ENCODE measurements at regions not wholly inside any gene's neighbourhood (a gene's known extent, or its start where the extent isn't known, plus 50 kb on each side); places are given as distances from the start of the nearest gene placed in this dataset.
"Not testable (repeated sequence)": the region's sequence is repeated elsewhere in the genome, so short reads cannot be mapped to it uniquely, and the experiment has no call there.

DNA sequence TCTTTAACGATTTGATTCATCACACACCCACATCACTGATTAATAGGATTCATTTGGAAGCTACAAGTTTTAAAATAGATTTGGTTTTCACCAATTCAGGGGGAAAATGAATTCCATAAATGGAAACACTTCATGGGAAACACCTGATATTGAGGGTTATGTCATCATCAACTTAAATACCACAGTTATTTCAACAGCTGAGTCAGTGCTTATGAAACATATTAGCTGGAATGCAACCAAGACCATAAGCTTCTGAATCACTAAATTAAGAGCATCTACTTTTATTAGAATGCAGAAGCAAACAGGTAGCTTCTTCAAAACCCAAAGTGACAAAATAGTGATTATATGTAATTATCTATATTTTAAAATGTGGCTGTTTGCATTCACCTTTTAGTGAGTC is 207.8 kb upstream of the DCAF8L1 start:
- no peak for DNase-seq

DNA sequence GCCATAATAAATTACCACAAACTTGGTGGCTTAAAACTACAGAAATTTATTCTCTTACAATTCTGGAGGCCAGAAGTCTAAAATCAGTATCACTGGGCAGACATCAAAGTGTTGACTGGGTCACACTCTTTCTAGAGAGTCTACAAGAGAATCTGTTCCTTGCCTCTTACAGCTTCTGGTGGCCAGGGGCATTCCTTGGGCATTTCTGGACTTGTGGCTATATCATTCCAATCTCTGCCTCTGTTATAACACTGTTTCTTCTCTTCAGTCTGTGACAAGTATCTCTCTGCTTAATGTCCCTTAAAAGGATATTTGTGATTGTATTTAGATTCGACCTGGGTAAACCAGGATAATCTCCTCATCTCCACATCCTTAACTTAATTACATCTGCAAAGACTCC is 207.3 kb upstream of the DCAF8L1 start:
- DNase-seq = no peak

DNA sequence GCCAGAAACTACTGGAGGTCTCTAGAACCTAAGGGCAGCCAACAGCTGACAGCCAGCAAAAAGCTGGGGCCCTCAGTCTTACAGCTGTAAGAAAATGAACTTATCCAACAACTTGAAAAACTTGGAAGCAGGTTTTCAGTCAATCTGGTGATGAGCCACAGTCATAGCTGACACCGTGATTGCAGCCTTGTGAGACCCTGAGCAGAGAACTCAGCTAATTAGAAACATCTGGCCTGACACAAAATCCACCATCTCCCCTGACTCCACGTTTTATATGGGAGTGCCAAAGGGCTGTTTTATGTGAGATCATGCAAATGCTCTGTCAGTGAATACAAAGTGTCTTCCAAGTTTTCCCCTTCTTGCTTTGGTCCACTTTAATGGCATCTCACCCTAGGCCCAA is 198.8 kb upstream of the DCAF8L1 start:
- DNase-seq = no peak

DNA sequence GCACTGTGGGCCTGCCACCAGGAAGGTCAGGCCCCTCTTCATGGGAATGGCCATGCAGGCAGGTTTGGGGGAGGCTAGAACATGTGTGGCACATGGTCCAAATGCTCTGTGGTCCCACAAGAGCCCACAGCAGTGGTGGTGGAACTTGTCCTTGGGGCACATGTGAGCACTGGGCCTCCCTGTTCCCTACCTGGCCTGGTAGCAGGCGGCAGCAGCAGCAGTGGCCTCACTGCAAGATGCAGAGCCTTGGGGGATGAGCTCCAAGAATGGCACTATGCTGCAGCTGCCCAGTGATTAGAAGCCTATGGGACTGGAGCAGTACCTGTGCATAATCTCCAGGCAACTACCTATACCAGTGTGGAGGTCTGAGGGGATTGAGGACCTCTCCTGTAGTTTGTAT is 197.0 kb upstream of the DCAF8L1 start:
- DNase-seq = no peak

DNA sequence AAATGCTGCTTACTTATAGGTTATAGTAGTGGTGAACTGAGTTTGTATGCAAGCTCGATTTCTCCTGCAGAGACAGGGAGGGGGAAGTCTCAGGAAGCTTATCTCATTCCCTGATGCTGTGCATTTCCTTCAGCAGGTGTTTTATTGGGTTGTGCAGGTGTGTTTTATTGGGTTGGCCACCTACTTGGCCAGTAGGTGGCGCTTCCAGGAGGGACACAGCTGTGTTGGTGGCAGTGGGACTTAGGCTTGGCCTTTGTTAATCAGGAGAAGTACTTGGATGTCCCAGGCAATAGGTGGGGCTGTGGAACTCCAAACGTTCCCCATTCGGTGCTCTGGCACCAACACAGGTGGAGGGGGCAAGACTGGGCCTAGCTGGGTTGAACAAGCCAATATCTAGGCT is 196.0 kb upstream of the DCAF8L1 start:
- no peak for DNase-seq

DNA sequence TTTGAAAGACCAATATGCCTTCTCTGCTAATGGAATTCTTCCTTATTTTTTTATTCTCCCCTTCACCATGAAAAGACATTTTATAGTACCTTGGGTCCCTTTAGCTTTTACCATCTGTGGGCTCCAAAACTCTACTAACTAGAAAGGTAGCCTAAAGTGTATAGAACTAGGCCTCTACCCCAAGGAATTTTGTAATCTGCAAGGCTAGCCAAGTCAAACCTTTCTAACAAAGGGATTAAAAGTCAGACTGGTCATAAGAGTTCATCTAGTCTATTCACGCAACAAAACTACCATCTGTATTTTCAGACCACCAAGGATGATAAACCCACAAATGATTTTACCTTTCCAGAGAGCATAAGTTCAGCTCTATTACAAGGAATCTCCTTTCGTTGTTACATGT is 189.5 kb upstream of the DCAF8L1 start:
- no peak for DNase-seq

DNA sequence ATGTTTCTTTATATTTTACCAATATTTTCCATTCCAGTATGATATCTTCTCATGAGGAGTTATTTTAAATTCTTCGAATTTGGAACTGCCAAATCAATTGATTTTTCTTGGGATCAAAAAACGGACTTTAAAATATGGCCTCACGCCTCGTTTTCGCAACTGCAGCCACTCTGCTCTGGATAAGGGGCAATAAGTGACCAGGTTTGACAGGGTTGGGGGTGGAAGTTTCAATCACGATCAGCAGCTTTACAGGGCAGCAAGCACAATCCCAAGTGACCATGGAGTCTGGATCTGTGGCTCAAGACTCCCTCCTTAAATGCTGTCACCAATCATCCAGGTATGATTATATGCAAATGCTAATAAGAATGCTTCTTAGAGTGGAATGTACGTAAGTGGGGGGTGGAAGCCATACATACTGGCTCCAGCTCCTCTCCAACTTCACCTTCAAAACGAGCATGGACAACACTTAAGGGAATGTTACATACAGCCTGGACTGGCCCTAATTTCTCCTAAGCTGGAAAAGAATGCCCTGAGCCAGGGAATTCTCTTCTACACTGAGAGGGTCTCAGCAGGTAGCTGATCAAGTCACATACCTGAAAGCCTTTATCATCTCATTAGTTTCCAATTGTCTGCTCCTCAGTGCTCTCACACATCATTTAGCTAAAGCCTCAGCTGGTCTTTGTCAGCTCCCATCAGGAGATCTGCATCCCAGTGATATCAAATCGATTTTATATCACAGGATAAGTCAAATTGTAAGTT is 176.9 kb upstream of the DCAF8L1 start:
- DNase-seq = no peak

DNA sequence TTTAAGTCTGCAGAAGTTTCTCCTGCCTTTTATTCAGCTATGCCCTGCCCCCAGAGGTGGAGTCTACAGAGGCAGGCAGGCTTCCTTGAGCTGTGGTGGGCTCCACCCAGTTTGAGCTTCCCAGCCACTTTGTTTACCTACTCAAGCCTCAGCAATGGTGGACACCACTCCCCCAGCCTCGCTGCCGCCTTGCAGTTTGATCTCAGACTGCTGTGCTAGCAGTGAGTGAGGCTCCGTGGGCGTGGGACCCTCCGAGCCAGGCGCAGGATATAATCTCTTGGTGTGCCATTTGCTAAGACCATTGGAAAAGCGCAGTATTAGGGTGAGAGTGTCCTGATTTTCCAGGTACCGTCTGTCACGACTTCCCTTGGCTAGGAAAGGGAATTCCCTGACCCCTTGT is 171.0 kb upstream of the DCAF8L1 start:
- not testable (repeated sequence) for DNase-seq

DNA sequence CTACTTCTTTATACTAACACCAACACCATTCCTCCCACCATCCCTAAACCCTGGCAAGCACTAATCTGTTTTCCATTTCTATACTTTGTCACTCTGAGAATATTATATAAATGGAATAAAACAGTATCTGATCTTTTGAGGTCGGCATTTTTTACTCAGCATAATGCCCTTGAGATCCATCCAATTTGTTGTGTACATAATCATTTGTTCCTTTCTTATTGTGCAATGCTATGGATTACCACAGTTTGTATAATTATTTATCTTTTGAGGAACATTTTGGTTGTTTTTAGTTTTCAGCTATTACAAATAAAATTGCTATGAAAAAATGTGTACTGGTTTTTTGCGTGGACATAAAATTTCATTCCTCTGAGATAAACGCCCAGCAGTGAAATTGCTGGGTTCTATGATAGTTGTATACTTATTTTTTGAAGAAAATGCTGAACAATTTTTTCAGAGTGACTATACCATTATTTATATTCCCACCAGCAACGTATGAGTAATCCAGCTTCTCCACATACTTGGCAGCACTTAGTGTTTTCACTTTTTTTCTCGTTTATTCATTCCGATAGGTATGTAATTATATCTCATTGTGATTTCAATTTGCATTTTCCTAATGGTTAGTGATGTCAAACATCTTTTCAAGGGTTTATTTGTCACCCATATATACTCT is 154.3 kb upstream of the DCAF8L1 start:
- no peak for DNase-seq

DNA sequence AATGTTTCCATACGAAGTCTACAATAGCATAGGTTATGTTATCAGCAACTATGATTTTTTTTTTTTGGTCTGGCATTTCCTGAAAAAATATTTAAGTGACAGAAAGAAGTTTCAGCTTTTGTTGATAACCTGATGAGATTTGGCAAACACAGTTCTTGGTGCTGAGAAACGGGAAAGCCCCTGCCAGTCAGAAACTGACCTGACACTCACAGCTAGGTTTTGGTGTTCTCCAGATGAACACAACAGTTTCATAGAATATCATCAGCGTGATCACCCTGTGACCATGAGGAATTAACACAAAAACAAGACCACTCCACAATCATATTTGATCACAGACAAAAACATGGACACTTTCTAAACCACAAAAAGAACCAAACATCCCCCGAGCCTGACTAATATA is 152.5 kb upstream of the DCAF8L1 start:
- DNase-seq = no peak

DNA sequence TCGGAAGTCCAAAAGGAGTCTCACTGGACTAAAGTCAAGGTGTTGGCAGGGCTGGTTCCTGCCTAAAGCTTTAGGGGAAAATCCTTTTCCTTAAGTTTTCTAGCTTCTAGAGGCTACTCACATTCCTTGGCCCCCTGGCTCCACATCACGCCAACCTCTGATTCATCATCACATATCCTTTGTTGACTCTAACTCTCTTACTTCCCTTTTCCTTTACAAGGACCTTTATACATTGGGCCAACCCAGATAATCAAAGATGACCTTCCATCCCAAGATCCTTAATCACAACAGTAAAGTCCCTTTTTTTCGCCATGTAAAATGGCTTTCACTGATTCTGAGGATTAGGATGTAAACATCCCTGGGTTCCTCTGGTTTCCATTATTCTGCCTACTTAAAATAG is 146.4 kb upstream of the DCAF8L1 start:
- no peak for DNase-seq

DNA sequence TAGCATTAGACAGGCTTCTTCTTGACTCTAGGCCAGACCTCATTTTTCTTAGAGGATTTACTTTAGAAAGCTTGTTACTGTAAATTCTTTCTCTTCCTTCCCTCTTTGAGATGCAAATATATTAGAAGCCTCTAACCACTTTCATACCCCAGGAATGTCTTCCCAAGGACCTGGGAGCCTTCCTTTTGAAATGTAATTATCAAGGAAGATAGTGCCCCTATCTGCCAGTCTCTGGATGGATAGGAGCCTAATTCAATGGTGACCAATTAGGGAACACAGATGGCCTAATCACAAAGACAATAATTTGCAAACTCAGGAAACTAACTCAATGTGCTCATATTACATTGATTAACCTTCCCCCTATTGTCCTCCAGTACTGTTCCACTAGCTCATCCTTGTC is 145.6 kb upstream of the DCAF8L1 start:
- no peak for DNase-seq

DNA sequence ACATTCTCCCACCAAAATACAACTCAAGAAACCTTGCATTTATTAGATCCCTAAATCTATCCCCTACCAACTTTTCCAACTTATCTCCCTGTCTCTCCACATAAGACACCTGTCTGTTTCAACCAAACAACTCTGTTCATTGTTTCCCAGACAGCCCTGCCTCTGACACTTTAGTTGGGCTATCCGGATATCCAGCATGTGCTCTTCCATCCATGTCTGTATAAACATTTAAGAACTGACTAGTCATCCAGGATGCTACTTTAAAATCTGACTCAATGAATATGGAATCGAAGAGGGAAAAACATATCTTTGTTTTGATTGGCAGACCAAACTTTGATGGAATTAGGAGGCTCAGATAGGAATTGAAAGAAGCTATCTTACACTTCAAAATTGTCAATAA is 143.2 kb upstream of the DCAF8L1 start:
- no peak for DNase-seq

DNA sequence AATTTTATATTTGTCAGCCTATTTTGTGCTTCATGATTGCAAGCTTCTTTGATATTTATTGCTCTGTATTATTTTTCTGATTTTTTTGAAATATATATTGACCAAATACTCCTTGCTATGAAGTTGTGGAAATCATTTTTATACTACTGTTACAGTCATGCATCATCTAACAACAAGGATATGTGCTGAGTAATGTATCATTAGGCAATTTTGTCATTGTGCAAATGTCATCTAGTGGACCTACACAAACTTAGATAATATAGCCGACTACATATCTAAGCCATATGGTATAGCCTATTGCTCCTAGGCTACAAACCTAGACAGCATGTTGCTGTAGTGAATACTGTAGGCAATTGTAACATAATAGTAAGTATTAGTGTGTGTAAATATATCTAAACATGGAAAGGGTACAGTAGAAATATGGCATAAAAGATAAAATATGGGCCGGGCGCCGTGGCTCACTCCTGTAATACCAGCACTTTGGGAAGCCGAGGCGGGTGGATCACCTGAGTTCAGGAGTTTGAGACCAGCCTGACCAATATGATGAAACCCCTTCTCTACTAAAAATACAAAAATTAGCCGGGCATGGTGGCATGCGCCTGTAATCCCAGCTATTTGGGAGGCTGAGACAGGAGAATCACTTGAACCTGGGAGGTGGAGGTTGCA is 139.5 kb upstream of the DCAF8L1 start:
- not testable (repeated sequence) for DNase-seq

DNA sequence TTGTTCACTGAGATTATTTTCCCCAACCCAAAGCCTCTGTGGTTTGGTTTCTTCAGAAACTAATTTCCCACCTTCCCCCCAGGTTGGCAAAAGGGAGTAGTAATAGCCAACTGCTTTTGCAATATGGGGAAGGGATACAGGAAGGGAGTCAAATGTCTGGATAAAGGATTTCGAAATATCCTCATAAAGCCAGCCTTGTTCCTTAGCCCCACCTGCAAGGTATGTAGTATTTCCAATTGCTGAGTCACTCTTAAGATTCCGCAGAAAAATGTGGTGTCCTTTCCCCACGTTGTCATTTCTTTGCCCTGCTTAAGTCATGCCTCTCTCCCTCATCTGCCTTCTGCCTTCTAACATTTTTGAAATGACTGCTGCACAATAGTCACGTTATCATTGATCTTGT is 138.8 kb upstream of the DCAF8L1 start:
- DNase-seq = no peak

DNA sequence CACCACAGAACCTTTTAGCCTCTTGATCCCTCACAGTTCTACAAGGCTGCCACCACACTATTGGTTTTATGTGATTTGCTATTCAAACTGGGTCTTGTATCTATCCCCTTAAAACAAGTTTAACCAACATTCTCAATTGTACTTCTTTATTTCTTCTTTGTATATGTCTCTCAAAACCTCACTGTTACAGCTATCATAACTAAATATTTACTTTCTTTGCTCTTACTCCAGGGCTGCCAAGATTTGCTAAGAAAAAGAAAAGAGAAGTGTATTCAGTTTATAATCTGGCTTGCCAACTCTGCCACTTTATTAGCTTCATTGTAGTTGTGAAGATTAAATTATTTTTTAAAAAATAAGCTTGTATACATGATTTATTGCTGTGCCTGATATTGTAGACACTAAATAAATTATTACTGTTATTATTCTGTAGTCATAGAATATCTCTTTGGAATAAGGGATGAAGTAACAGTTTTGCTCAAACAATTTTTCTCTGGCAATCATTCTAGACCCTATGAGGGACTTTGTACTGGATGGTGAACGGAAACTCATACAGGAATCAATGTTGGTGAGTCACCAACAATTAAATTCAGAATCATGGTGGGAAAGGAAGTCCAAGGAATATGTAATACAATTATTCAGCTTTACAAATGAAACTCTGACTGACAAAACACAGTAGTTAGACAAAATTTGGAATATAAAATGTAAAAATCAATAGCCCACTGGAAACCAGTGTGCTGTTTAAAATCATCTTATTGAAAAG is 127.1 kb upstream of the DCAF8L1 start:
- no peak for DNase-seq

DNA sequence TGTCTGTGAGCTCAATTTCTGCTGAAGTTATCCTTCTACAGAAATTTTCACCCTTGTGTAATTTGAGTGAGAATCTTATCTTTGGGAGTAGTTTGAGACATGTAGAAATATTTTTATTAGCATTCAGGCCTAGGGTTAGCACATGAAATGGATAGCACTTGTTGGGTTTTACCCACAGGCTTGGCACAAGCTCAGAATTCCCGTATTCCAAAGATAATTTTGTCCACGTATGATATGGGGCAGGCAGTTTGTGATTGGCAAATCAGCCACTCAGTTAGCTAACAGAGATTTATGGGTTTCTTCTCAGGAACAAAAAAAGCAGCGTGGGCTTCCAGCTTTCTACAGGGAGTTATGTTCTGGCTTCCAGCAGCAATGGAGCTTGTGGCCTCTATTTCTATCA is 117.9 kb upstream of the DCAF8L1 start:
- DNase-seq = no peak

DNA sequence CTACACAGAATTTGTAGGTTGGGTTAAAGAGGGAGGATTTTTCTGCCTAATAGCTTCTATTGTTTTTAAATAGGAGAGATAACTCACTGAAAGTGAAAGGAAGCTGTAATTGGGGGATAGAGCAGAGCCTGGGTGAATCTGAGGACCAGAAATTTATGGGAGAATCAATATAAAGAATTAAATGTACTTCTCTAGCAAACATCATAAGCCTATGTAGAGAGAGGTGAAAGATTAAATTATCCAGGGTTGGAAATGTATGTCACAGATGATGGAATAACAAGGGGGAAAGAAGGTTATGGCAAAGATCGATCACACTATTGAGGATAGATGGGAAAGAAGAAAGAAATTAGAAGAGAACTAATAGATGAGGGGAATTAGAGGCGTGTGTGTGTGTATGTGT is 104.4 kb upstream of the DCAF8L1 start:
- no peak for DNase-seq

DNA sequence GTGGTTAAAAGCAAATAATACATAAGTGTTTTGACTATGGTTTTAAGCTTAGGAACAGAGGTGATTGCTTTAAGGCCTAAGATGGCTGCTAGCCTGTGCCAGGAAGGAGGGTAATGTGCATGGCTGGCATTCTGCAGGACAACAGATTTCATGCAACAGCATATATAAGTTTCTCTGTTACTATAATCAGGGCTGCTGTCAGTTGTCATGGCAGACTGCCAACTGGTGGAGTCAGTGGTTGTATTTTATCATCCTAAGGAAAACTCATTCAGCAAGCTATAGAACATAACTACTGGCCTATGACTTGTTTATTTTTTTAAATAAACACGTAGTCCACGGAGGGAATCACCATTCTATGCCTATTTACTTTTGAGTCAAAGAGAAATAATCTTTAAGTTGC is 77.7 kb upstream of the DCAF8L1 start:
- DNase-seq = no peak

DNA sequence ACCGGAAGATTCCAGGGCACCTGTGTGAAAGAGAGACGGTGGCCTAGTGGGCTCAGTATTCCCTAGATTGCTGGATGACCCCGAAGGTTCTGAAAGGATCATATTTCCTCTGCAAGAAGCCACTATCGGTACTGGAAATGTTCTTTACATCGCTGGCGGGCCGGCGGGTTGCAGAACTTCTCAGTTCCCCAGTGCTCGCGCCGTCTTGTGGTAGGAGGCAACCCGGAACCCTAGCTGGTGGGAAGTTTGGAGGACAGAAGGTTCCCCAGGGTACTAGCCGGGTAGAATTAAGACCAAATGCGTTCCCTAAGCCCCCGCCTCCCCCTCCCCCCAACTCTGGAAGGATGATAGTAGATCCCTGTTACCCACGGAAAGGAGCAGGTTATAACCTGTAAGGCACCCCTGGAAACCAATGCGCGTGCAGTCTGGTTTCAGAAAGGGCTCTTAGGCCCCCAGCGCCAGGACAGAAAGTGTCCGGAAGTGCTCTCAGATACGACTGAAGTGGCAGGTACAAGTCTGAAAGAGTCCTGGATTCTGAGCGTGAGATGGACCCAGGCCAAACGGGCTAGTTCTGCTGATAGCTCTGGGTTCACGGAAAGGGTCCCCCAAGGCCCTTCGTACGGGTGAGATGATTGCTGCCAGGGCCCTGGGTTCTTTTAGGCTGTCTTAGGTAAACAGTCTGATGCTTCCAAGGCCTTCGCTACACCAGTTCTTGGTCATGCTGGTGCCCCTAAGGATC is 61.7 kb upstream of the DCAF8L1 start:
- no peak for DNase-seq

DNA sequence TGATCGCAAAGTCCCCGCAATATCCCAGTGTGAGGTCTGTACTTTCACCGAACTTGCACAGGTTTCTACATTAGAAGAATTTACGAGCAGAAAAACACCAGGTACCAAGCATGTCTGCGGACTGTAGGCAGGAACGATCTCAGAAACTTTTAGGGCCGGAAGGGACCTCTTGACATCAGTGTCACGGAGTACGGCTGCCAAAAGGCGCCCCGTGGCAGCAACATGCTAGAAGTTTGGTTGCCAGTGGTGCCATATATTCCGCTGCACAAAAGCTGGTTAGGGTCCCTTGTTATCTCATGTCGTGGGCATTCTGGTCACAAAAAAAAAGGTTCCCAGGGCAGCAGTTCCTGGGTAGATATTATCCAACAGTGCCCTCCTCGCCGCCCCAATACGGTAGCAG is 61.0 kb upstream of the DCAF8L1 start:
- DNase-seq = no peak

DNA sequence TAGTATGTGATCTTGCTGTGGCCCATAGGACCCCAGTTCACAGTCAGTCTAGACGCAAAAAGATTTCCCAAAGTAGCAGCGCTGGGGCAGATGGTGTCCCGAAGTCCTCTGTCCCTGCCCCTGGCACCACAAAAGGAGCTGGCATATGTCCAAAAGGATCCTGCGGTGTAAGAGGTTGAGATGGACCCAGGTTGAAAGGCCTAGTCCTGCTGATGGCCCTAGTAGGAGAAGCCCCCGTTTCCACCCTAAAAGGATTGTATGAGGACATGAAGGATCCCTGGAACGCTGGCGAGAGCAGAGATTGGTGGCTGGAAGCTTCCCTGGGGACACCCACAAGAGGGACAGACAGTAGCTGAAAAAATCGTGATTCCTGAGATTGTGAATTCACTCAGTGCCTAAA is 58.0 kb upstream of the DCAF8L1 start:
- no peak for DNase-seq
